A549 (cell line): ENCODE measurements at regions not wholly inside any gene's neighbourhood (a gene's known extent, or its start where the extent isn't known, plus 50 kb on each side); places are given as distances from the start of the nearest gene placed in this dataset.
"Not testable (repeated sequence)": the region's sequence is repeated elsewhere in the genome, so short reads cannot be mapped to it uniquely, and the experiment has no call there.

ENCODE experiments used
- ATAC-seq, 2 experiments: fragments of 200-7000 bp in 1 of 2; fragments of >200 bp in 1 of 2; cut with Nextera tagmentation in 1 of 2; cut with Tn5 transposase in 1 of 2; 3 replicates each; pipeline versions ENCODE4 v1.8.0 to v1.9.1; 2018 to 2020; ENCODE audit warnings: mild to moderate bottlenecking in 1 of 2, moderate library complexity in 1 of 2
- CTCF ChIA-PET: fragments of 300-600 bp; sonication (Branson Sonifier 250); formaldehyde crosslinking; extraction: SDS; loops from one replicate; lab custom pipeline; 2021; ENCODE audit warnings: antibody characterized with exemption, inconsistent platforms; lab: Yijun Ruan, JAX
- POLR2A ChIA-PET: fragments of 350-600 bp; formaldehyde crosslinking; extraction: SDS; loops from one replicate; lab custom pipeline; 2021; ENCODE audit warnings: antibody characterized with exemption, inconsistent platforms; lab: Yijun Ruan, JAX
- DNase-seq, 2 experiments: peaks; one replicate each; pipeline versions ENCODE4 v3.0.0 to v3.0.0-alpha.2; 2011 to 2016; ENCODE audit warnings: low read depth in 1 of 2, low spot score in 1 of 2
- FAIRE-seq: peaks from 2 replicates; lab custom pipeline; 2011; peaks lifted over from hg19 to GRCh38; lab: Jason Lieb, UNC
- H3K27ac ChIP-seq, 2 experiments: fragments of >200 bp; sonication (Bioruptor Twin); formaldehyde crosslinking; 3 replicates each; pipeline ENCODE4 v1.5.1; 2016 to 2017
- H3K4me1 ChIP-seq: fragments of >200 bp; sonication (Bioruptor Twin); formaldehyde crosslinking; 3 replicates; pipeline ENCODE4 v1.6.1; 2016
- H3K4me2 ChIP-seq: fragments of >200 bp; sonication (Bioruptor Twin); formaldehyde crosslinking; 3 replicates; pipeline ENCODE4 v1.6.1; 2016
- H3K4me3 ChIP-seq: fragments of >200 bp; sonication (Bioruptor Twin); formaldehyde crosslinking; 3 replicates; pipeline ENCODE4 v1.5.1; 2016
- H3K9me3 ChIP-seq: fragments of >200 bp; sonication (Bioruptor Twin); formaldehyde crosslinking; 3 replicates; pipeline ENCODE4 v1.6.1; 2016
- EP300 ChIP-seq, 2 experiments: fragments of >200 bp; sonication (Bioruptor Twin); formaldehyde crosslinking; IDR thresholded peaks; 2 replicates in 1 of 2; 3 replicates in 1 of 2; pipeline ENCODE4 v1.6.1; 2016 to 2017
- FOSL2 ChIP-seq, 2 experiments: fragments of 450-650 bp in 1 of 2; fragments of >200 bp in 1 of 2; sonication (Bioruptor Twin) in 1 of 2; formaldehyde crosslinking; IDR thresholded peaks; 2 replicates each; pipeline versions ENCODE4 v1.5.0 to v1.6.1; 2016 to 2020; ENCODE audit warnings: mild to moderate bottlenecking in 1 of 2, moderate library complexity in 1 of 2
- FOXS1 ChIP-seq: fragments of 250-450 bp; sonication (Bioruptor Pico); IDR thresholded peaks from 2 replicates; pipeline ENCODE4 v1.5.0; 2020; ENCODE audit warnings: mild to moderate bottlenecking, moderate library complexity
- MYC ChIP-seq: IDR thresholded peaks from 2 replicates; pipeline ENCODE4 v1.6.1; 2012; ENCODE audit warnings: mild to moderate bottlenecking, inconsistent platforms, low read length, improper control_type of control experiment, borderline replicate concordance
- POLR2AphosphoS2 ChIP-seq: conservative IDR thresholded peaks from 2 replicates; pipeline ENCODE4 v1.6.1; 2012; ENCODE audit warnings: low read length, improper control_type of control experiment, inconsistent platforms
- RAD21 ChIP-seq, 2 experiments: fragments of >200 bp in 1 of 2; sonication (Bioruptor Twin) in 1 of 2; formaldehyde crosslinking in 1 of 2; IDR thresholded peaks in 1 of 2; conservative IDR thresholded peaks in 1 of 2; 2 replicates in 1 of 2; 3 replicates in 1 of 2; pipeline ENCODE4 v1.6.1; 2012 to 2018; ENCODE audit warnings: inconsistent platforms in 1 of 2
- ZFP36 ChIP-seq: fragments of 450-650 bp; IDR thresholded peaks from 2 replicates; pipeline ENCODE4 v1.6.1; 2014; ENCODE audit warnings: borderline replicate concordance; ENCODE audit not compliant: partially characterized antibody
- WGBS: methylation state at CpG from one replicate; pipeline ENCODE4 v1.1.6; 2017; ENCODE audit errors: missing lambda C conversion rate; 5-methylcytosine and 5-hydroxymethylcytosine counted together
- TF ChIP-seq, protein P1 (sequence below): fragments of 250-450 bp; sonication (Bioruptor Pico); IDR thresholded peaks from 2 replicates; pipeline ENCODE4 v1.5.0; 2020; ENCODE audit warnings: low read depth, mild to moderate bottlenecking, moderate library complexity
- TF ChIP-seq, protein P2 (sequence below): fragments of 450-650 bp; IDR thresholded peaks from 2 replicates; pipeline ENCODE4 v1.6.1; 2014; ENCODE audit warnings: antibody characterized with exemption
- TF ChIP-seq, protein P3 (sequence below): fragments of >200 bp; sonication (Bioruptor Twin); formaldehyde crosslinking; IDR thresholded peaks from 2 replicates; pipeline ENCODE4 v1.6.1; 2016
- TF ChIP-seq, protein P4 (sequence below): fragments of >200 bp; sonication (Bioruptor Twin); formaldehyde crosslinking; IDR thresholded peaks from 3 replicates; pipeline ENCODE4 v1.6.1; 2016
- TF ChIP-seq, protein P5 (sequence below): fragments of 200-600 bp; sonication (generic); IDR thresholded peaks from 2 replicates; pipeline ENCODE4 v1.6.1; 2016; ENCODE audit warnings: antibody characterized with exemption, mild to moderate bottlenecking, moderate library complexity

DNA sequence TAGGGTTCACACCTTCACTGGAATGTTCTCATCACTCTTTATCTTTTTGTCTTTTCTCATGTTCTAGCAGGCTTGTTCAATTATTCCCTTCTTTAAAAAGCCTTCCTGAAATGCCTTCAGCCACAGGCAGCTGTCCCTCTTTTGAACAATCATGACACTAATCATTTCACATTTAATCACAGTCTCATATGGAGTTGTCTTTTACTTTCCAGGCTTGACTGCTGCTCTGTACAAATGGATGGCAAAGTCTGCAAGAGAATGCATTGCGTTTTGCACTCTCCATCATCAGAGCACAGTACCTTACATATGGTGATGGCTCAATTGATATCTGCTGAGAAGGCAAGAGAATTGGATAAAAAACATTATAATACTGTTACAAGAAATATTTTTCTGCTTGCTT, 529.8 kb downstream of the DIPK2A start:
- no peak overlapping the region for H3K27ac ChIP-seq
- DNase-seq, result no peak
- WGBS, result 4% methylated on average over 1 of the region's 1 CpG
- ChIA-PET POLR2A (no interaction called here), CTCF (no interaction called here)
- H3K4me3 ChIP-seq, result no peak overlapping the region
- H3K4me1 ChIP-seq, result no peaks in the 10 kb centered on the region
- H3K9me3 ChIP-seq, result no peaks in the 10 kb centered on the region
- H3K4me2 ChIP-seq, result no peak overlapping the region
- no peak for ATAC-seq
- no peak for FAIRE-seq
- TF ChIP-seq, protein P1, sequence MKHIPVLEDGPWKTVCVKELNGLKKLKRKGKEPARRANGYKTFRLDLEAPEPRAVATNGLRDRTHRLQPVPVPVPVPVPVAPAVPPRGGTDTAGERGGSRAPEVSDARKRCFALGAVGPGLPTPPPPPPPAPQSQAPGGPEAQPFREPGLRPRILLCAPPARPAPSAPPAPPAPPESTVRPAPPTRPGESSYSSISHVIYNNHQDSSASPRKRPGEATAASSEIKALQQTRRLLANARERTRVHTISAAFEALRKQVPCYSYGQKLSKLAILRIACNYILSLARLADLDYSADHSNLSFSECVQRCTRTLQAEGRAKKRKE (CRISPR knock-in tag), result no peak
- TF ChIP-seq, protein P2, sequence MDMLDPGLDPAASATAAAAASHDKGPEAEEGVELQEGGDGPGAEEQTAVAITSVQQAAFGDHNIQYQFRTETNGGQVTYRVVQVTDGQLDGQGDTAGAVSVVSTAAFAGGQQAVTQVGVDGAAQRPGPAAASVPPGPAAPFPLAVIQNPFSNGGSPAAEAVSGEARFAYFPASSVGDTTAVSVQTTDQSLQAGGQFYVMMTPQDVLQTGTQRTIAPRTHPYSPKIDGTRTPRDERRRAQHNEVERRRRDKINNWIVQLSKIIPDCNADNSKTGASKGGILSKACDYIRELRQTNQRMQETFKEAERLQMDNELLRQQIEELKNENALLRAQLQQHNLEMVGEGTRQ, result no peak
- TF ChIP-seq, protein P3, sequence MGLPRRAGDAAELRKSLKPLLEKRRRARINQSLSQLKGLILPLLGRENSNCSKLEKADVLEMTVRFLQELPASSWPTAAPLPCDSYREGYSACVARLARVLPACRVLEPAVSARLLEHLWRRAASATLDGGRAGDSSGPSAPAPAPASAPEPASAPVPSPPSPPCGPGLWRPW, result no peak
- TF ChIP-seq FOXS1 (CRISPR knock-in tag), result no peak

DNA sequence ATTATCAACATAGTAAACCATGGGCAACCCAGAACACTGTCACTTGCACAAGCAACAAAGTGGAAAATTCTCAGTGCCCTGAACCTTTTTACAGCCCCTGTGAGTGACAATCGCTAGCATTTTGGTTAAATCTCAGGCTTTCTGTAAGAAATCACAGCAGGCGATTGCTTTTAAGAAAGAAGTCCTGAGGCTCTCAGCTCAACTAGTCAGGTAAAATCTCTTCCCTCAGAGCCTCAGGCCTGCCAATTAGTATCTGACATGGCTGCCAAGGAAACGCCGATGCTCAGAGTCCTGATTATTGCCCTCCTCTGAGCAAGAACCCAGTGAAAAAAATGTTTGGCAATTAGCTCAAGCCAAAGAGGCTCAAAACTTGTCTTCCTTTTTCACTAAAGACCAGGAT, 530.8 kb downstream of the DIPK2A start:
- no peak for ATAC-seq
- WGBS, result 48% methylated on average over 4 of the region's 4 CpGs
- CTCF ChIA-PET, result no interaction called here

DNA sequence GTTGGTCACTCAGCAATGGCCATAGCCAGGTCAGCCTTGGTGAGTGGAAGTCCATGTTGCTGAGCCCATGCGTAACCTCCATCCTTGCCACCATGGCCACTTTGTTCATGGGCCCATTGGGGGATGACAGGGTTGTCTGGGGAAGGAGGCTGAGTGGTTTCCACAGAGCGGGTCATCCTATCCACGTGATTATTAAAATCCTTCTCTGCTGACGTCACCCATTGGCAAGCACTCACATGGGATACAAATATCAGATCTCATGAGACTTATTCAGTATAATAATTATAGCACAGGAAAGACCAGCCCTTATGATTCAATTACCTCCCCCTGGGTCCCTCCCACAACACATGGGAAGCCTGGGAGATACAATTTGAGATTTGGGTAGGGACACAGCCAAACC, 534.8 kb downstream of the DIPK2A start:
- H3K9me3 ChIP-seq, POLR2A ChIA-PET, H3K4me1 ChIP-seq, DNase-seq, H3K4me2 ChIP-seq, H3K27ac ChIP-seq, CTCF ChIA-PET, H3K4me3 ChIP-seq, FAIRE-seq, ATAC-seq: not testable (repeated sequence)
- 10% methylated on average over 3 of the region's 4 CpGs for WGBS

More for the DNA sequence above, 530.8 kb downstream of the DIPK2A start:
- Histone ChIP-seq H3K27ac (no peak overlapping the region), H3K4me1 (no peaks in the 10 kb centered on the region), H3K9me3 (no peaks in the 10 kb centered on the region), H3K4me3 (no peak overlapping the region), H3K4me2 (no peak overlapping the region)
- no peak for DNase-seq
- TF ChIP-seq, protein P4, sequence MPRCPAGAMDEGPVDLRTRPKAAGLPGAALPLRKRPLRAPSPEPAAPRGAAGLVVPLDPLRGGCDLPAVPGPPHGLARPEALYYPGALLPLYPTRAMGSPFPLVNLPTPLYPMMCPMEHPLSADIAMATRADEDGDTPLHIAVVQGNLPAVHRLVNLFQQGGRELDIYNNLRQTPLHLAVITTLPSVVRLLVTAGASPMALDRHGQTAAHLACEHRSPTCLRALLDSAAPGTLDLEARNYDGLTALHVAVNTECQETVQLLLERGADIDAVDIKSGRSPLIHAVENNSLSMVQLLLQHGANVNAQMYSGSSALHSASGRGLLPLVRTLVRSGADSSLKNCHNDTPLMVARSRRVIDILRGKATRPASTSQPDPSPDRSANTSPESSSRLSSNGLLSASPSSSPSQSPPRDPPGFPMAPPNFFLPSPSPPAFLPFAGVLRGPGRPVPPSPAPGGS, result no peak
- no peak for TF ChIP-seq POLR2AphosphoS2
- TF ChIP-seq RAD21 (conservative IDR thresholded peaks at IDR 0.05 in 1 of 2, IDR thresholded peaks at IDR 0.05 in 1 of 2), result no peak
- TF ChIP-seq, protein P5, sequence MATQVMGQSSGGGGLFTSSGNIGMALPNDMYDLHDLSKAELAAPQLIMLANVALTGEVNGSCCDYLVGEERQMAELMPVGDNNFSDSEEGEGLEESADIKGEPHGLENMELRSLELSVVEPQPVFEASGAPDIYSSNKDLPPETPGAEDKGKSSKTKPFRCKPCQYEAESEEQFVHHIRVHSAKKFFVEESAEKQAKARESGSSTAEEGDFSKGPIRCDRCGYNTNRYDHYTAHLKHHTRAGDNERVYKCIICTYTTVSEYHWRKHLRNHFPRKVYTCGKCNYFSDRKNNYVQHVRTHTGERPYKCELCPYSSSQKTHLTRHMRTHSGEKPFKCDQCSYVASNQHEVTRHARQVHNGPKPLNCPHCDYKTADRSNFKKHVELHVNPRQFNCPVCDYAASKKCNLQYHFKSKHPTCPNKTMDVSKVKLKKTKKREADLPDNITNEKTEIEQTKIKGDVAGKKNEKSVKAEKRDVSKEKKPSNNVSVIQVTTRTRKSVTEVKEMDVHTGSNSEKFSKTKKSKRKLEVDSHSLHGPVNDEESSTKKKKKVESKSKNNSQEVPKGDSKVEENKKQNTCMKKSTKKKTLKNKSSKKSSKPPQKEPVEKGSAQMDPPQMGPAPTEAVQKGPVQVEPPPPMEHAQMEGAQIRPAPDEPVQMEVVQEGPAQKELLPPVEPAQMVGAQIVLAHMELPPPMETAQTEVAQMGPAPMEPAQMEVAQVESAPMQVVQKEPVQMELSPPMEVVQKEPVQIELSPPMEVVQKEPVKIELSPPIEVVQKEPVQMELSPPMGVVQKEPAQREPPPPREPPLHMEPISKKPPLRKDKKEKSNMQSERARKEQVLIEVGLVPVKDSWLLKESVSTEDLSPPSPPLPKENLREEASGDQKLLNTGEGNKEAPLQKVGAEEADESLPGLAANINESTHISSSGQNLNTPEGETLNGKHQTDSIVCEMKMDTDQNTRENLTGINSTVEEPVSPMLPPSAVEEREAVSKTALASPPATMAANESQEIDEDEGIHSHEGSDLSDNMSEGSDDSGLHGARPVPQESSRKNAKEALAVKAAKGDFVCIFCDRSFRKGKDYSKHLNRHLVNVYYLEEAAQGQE, result no peak
- TF ChIP-seq ZFP36, result no peak
- no peak for TF ChIP-seq FOSL2 (IDR thresholded peaks at IDR 0.05)
- no peak for TF ChIP-seq FOSL2 (CRISPR knock-in tag; IDR thresholded peaks at IDR 0.05)
- TF ChIP-seq EP300 (IDR thresholded peaks at IDR 0.05), result no peak
- TF ChIP-seq MYC, result no peak
- POLR2A ChIA-PET, result no interaction called here
- no peak for FAIRE-seq
